CD4-positive, alpha-beta T cell treated with Interleukin-10 for 1 hour (primary cell): ENCODE measurements at regions not wholly inside any gene's neighbourhood (a gene's known extent, or its start where the extent isn't known, plus 50 kb on each side); places are given as distances from the start of the nearest gene placed in this dataset.

Experiments
- DNase-seq: peaks from one replicate; pipeline ENCODE4 v3.0.0-alpha.2; 2020

- DNase-seq, result no peak
Measured at GRCh38 chr3:102194001-102194400, 240.8 kb upstream of the ZPLD1 start.

GRCh38 chr3:102194760-102195159 lies 240.1 kb upstream of the ZPLD1 start:
- no peak for DNase-seq

GRCh38 chr3:102195198-102195948 lies 239.4 kb upstream of the ZPLD1 start:
- no peak for DNase-seq

- DNase-seq, result no peak
Measured at GRCh38 chr3:102200126-102200525, 234.7 kb upstream of the ZPLD1 start.

- no peak for DNase-seq
Measured at GRCh38 chr3:102200560-102200959, 234.3 kb upstream of the ZPLD1 start.

GRCh38 chr3:102205647-102206046 lies 229.2 kb upstream of the ZPLD1 start:
- DNase-seq, result no peak

- no peak for DNase-seq
Measured at GRCh38 chr3:102206511-102207031, 228.2 kb upstream of the ZPLD1 start.

GRCh38 chr3:102207151-102207571 lies 227.7 kb upstream of the ZPLD1 start:
- no peak for DNase-seq

- no peak for DNase-seq
Measured at GRCh38 chr3:102215166-102215565, 219.6 kb upstream of the ZPLD1 start.

- DNase-seq, result peak; percentile 15
Measured at GRCh38 chr3:102223132-102223531, 211.7 kb upstream of the ZPLD1 start.

GRCh38 chr3:102224171-102224570 lies 210.6 kb upstream of the ZPLD1 start:
- DNase-seq, result peak; percentile 9

GRCh38 chr3:102225005-102225404 lies 209.8 kb upstream of the ZPLD1 start:
- no peak for DNase-seq

GRCh38 chr3:102225407-102226132 lies 209.2 kb upstream of the ZPLD1 start:
- DNase-seq, result peak; percentile 51

GRCh38 chr3:102226463-102226862 lies 208.4 kb upstream of the ZPLD1 start:
- no peak for DNase-seq

GRCh38 chr3:102229062-102229655 lies 205.7 kb upstream of the ZPLD1 start:
- DNase-seq, result peak; percentile 83

GRCh38 chr3:102230057-102230456 lies 204.8 kb upstream of the ZPLD1 start:
- DNase-seq, result no peak

- DNase-seq, result no peak
Measured at GRCh38 chr3:102233881-102234280, 200.9 kb upstream of the ZPLD1 start.

- no peak for DNase-seq
Measured at GRCh38 chr3:102235679-102236078, 199.1 kb upstream of the ZPLD1 start.

GRCh38 chr3:102237181-102237580 lies 197.6 kb upstream of the ZPLD1 start:
- DNase-seq, result no peak

- no peak for DNase-seq
Measured at GRCh38 chr3:102237838-102238237, 197.0 kb upstream of the ZPLD1 start.

- DNase-seq, result no peak
Measured at GRCh38 chr3:102238362-102238761, 196.5 kb upstream of the ZPLD1 start.

- DNase-seq, result no peak
Measured at GRCh38 chr3:102240720-102241119, 194.1 kb upstream of the ZPLD1 start.

- DNase-seq, result no peak
Measured at GRCh38 chr3:102248981-102249705, 185.7 kb upstream of the ZPLD1 start.
